Activated CD4-positive, alpha-beta T cell treated with anti-CD3 and anti-CD28 coated beads, Interleukin-2, amount 50 U/mL, for 24 hours (primary cell): ENCODE measurements at regions not wholly inside any gene's neighbourhood (a gene's known extent, or its start where the extent isn't known, plus 50 kb on each side); places are given as distances from the start of the nearest gene placed in this dataset.

Source experiments
- DNase-seq, 2 donors: peaks; one replicate each; pipeline ENCODE4 v3.0.0-alpha.2; 2020; ENCODE audit warnings: low read depth in 1 of 2, low spot score in 1 of 2

GRCh38 chr2:145287736-145288135 lies 767.8 kb upstream of the ZEB2 start:
- DNase-seq = no peak

GRCh38 chr2:145286716-145287275 lies 766.9 kb upstream of the ZEB2 start:
- no peak for DNase-seq

GRCh38 chr2:145284551-145284950 lies 764.6 kb upstream of the ZEB2 start:
- DNase-seq = no peak

- no peak for DNase-seq
These were observed 763.2 kb upstream of the ZEB2 start for GRCh38 chr2:145283131-145283530.

GRCh38 chr2:145277922-145278321 lies 758.0 kb upstream of the ZEB2 start:
- no peak for DNase-seq

- DNase-seq = no peak
These were observed 753.9 kb upstream of the ZEB2 start for GRCh38 chr2:145273840-145274239.

DNA sequence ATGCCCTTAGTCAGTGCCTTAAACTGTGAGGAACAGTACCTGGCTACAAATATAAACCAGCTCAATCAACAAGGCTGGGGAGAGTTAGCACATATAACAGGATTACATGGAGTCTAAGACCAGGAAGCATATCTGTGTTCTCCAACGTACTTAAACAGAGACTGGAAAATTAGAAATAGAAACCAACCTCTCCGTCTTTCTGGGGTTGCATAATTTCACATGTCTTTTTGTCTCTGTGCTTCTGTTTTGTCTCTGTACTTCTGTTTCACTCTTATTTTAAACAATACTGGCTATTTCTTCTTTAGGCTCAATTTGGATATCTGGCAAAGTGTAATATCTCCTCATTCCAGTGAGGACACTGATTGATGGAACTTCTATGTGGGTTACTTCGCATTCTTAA lies 749.0 kb upstream of the ZEB2 start:
- no peak for DNase-seq

DNA sequence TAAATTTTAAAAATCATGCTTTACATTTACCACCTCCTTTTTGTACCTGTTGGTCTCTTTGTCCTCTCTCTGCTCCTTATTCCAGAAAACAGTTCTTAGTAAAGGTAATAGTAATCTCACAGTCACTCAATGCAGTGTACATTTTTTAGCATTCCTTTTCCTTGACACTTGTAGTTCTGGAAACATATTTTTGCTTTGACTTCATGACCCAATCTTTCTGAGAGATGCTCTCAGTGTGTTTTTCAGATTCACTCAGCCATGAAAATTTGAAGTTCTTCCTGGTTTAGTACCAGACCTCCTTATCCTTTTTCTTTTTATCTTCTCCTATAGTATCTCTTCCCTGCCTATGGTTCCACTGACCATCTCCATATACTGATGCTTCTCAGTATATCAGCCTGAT lies 747.5 kb upstream of the ZEB2 start:
- DNase-seq = no peak

DNA sequence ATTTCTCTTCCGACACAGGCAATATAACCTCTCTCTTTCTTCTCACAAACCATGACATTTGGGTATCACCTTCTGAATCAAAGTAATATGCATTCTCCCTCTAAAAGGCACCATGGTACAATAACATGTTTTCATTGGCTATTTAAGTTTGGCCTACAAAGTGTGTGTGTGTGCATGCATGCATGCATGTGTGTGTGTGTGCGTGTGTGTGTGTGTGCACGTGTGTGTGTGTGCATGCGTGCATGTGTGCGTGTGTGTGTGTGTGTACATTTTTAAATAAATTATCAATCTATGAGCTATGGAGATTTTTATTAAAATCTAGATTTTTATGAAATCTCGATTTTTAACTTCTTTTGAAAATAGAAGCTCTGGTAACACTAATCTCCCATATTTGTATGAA lies 745.3 kb upstream of the ZEB2 start:
- DNase-seq = no peak

- no peak for DNase-seq
These were observed 740.8 kb upstream of the ZEB2 start for GRCh38 chr2:145260674-145261073.

DNA sequence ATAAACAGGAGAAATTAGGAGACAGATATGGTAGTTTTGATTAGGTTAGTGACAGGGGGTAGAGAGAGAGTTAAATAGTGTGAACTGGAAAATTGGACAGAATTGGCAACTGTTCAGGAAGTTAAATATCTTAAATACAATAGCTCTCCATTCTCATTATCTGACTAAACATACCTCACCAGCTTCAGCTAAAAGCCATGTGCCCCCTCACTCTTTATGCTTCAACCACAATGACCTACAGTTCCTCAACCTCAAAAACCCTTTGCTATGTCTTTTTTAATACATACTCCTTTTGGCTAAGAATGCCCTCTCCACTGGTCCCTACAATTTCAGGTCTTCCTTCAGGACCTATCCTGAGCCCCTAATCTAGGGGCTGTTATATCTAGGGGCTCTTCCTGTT lies 740.2 kb upstream of the ZEB2 start:
- DNase-seq = no peak

DNA sequence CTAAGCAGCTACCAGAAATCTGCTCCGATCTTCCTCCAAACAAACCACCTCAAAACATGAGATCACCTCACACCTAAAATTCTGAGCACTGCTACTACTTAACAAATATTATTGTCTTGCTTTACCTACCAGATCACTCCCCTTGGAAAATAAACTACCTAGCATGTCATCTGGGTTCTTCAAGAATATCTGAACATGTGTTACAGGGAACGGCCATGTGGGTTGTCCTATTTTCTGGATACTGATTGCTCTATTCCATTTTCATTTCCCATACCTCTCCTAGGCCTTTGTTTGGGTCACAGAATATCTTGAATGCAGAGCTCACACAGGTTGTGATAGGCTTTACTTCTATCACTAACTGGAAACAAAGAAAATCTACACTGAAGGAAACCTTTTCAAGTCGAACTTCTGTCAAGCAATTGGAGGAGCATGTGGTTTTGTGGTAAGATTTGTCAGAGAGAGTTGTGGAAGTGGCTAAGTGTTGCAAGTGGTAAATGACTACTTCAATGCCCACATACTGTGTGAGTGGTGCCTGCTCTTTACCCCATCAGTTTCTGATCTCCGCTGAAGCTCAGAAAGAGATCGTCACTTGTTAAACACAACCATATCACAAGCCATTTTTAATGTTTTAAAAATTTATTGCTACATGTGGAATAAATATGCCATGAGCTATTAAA lies 739.1 kb upstream of the ZEB2 start:
- peak in 1 of 2 donors; percentile 1 for DNase-seq

GRCh38 chr2:145257931-145258330 lies 738.0 kb upstream of the ZEB2 start:
- DNase-seq = no peak

- DNase-seq = no peak
These were observed 736.6 kb upstream of the ZEB2 start for GRCh38 chr2:145256551-145256950.

GRCh38 chr2:145254291-145254690 lies 734.4 kb upstream of the ZEB2 start:
- no peak for DNase-seq

DNA sequence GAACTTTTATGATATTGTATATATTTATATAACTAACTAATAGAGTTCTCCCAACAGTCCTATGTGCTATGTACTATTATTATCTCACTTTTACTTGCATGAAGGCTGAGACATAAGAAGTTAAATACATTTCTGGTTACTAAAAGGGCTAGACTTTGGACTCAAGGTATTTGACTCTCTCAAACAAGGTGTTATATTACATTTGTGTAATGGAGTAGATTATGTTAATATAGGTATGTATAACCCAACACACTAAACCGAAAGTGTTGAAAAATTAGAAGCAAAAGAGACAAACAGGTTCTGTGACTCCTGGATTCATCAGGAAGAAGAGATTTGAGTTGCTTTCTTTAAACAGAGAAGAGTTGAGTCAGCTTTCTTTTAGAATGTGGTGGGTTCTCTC lies 733.6 kb upstream of the ZEB2 start:
- no peak for DNase-seq

DNA sequence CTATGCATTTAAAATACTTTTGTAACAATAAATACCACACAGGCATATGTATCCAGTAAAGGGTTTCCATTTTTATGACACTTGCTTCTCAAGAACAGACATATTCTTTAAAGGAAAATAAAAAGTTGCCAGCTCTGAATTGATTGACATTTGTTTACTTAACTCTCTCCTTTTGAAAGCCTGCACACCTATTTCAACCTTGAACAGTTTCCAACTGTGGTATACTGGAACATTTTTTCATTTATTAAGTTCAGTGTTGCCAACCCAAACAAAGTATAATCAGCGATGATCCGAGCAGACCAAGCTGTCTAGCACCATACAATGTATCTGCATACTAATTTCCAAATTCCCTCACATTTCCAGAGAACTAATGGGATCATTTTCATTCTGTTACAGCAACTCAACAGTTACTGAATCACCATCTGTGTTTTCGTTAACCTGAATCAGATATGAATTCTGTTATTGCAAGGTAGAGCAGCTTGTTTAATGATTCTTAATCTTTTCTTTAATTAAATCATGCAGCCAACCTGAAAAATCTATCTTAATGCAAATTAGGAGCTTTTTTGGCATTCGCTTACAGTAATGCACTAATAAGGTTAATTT lies 725.5 kb upstream of the ZEB2 start:
- no peak for DNase-seq

- no peak for DNase-seq
These were observed 715.4 kb upstream of the ZEB2 start for GRCh38 chr2:145235312-145235711.

GRCh38 chr2:145230546-145230945 lies 710.6 kb upstream of the ZEB2 start:
- no peak for DNase-seq

DNA sequence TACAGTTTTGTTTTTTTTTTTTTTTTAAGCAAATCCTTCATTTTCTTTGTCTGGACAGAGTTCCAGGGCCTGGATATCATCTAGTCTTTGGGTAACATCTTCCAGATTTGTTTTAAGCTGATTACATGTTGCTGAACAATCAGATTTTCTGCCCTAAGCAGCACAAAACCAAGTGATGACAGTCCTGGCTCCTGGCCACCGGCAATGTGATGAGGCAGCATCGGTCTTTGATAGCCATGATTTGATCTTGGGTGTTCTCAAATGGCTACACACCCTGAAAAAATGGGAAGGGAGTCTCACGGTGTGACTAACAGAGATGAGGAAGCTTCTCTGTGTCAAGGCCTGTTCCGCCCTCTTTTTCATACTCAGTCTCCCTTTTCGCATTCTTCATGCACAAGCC lies 708.6 kb upstream of the ZEB2 start:
- DNase-seq = no peak

- no peak for DNase-seq
These were observed 707.0 kb upstream of the ZEB2 start for GRCh38 chr2:145226901-145227300.

GRCh38 chr2:145221516-145221915 lies 701.6 kb upstream of the ZEB2 start:
- DNase-seq = no peak

GRCh38 chr2:145221032-145221431 lies 701.1 kb upstream of the ZEB2 start:
- no peak for DNase-seq
